HG03571 (cell line): ENCODE measurements at regions not wholly inside any gene's neighbourhood (a gene's known extent, or its start where the extent isn't known, plus 50 kb on each side); places are given as distances from the start of the nearest gene placed in this dataset.

Experiments used
- ATAC-seq: cut with Tn5 transposase; IDR thresholded peaks from one replicate; pipeline ENCODE4 v1.9.1; 2021; ENCODE audit not compliant: unreplicated experiment

GRCh38 chr17:72439893-72440502 lies 319.2 kb downstream of the SOX9 start:
- no peak for ATAC-seq

- no peak for ATAC-seq
These were observed 320.1 kb downstream of the SOX9 start for GRCh38 chr17:72440961-72441360.

- no peak for ATAC-seq
These were observed 321.1 kb downstream of the SOX9 start for GRCh38 chr17:72441909-72442308.

GRCh38 chr17:72444517-72445054 lies 323.8 kb downstream of the SOX9 start:
- no peak for ATAC-seq

- no peak for ATAC-seq
These were observed 324.5 kb downstream of the SOX9 start for GRCh38 chr17:72445055-72445991.

- ATAC-seq, result no peak
These were observed 325.3 kb downstream of the SOX9 start for GRCh38 chr17:72446118-72446517.

- no peak for ATAC-seq
These were observed 325.9 kb downstream of the SOX9 start for GRCh38 chr17:72446525-72447250.

GRCh38 chr17:72447251-72447640 lies 326.4 kb downstream of the SOX9 start:
- no peak for ATAC-seq

- ATAC-seq, result no peak
These were observed 327.2 kb downstream of the SOX9 start for GRCh38 chr17:72448019-72448418.

GRCh38 chr17:72452286-72453173 lies 331.7 kb downstream of the SOX9 start:
- ATAC-seq, result no peak

- ATAC-seq, result no peak
These were observed 333.5 kb downstream of the SOX9 start for GRCh38 chr17:72454342-72454741.

- no peak for ATAC-seq
These were observed 334.7 kb downstream of the SOX9 start for GRCh38 chr17:72455562-72455961.

GRCh38 chr17:72456075-72456474 lies 335.3 kb downstream of the SOX9 start:
- ATAC-seq, result no peak

- no peak for ATAC-seq
These were observed 336.9 kb downstream of the SOX9 start for GRCh38 chr17:72457712-72458111.

- ATAC-seq, result no peak
These were observed 337.5 kb downstream of the SOX9 start for GRCh38 chr17:72458301-72458700.

GRCh38 chr17:72460711-72461110 lies 339.9 kb downstream of the SOX9 start:
- ATAC-seq, result no peak

- no peak for ATAC-seq
These were observed 340.9 kb downstream of the SOX9 start for GRCh38 chr17:72461757-72462156.

GRCh38 chr17:72462407-72462806 lies 341.6 kb downstream of the SOX9 start:
- ATAC-seq, result no peak

GRCh38 chr17:72462814-72463213 lies 342.0 kb downstream of the SOX9 start:
- no peak for ATAC-seq

GRCh38 chr17:72463287-72464102 lies 342.7 kb downstream of the SOX9 start:
- ATAC-seq, result peak; percentile 43
